ENCODE measurements at regions not wholly inside any gene's neighbourhood (a gene's known extent, or its start where the extent isn't known, plus 50 kb on each side); places are given as distances from the start of the nearest gene placed in this dataset.

DNA sequence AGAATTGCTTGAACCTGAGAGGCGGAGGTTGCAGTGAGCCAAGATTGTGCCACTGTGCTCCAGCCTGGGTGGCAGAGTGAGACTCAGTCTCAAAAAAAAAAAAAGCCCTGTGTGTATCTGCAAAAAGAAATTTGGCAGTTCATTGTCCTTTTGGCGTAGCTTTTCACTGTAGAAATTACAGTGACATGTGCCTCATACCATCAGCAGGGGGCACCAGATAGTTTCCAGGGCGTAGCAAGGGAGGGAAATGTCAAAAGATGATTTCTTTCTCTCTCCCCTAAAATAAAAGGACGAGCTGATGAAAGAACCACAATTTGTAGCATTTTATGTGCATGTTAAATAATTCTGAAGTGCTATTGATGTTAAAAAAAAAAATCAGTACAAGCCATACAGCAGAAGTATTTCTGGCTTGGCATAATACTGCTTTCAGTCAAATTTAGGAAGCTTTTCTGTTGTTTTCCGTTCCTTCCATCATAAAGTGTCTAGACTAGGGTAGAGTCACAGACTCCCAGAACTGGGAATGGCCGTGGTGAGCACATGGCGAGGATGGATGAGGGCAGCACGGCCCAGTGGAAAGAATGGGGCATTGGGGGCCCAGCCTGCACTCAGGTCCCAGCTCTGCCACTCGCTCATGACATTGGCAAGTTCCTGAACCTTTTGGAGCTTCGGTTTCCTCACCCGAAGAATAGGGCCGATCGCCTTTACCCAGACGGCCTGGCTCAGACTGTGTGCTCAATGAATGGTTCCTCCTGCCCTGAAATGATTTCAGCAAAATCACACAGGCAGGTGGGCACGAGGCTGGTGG, 59.8 kb upstream of the RPH3AL start:
- H3K27me3 Mint-ChIP-seq (ENCODE audit: low read depth) = peaks cover 18% of the 10 kb centered on the region
- H3K9me3 Mint-ChIP-seq = peaks cover 5% of the 10 kb centered on the region
- DNase-seq (ENCODE audit: low spot score) = peak; percentile 53
- no peak overlapping the region for H3K27ac Mint-ChIP-seq
- ChIA-PET POLR2A (interaction anchor here (0.7 kb wide), 1 partner anchor 247 kb away, joined by 3 read pairs; no protein-coding TSS in a partner anchor), CTCF (interaction anchor here (0.5 to 2.3 kb wide), 62 partner anchors 8 to 644 kb away, joined by 3 to 68 read pairs (median 5); partner anchors contain the start of genes NXN, RFLNB and TIMM22)
- peak; percentile 56; the same call in 1 of the 2 replicates for TF ChIP-seq CTCF (IDR thresholded peaks at IDR 0.05)
- TF ChIP-seq, protein P1, sequence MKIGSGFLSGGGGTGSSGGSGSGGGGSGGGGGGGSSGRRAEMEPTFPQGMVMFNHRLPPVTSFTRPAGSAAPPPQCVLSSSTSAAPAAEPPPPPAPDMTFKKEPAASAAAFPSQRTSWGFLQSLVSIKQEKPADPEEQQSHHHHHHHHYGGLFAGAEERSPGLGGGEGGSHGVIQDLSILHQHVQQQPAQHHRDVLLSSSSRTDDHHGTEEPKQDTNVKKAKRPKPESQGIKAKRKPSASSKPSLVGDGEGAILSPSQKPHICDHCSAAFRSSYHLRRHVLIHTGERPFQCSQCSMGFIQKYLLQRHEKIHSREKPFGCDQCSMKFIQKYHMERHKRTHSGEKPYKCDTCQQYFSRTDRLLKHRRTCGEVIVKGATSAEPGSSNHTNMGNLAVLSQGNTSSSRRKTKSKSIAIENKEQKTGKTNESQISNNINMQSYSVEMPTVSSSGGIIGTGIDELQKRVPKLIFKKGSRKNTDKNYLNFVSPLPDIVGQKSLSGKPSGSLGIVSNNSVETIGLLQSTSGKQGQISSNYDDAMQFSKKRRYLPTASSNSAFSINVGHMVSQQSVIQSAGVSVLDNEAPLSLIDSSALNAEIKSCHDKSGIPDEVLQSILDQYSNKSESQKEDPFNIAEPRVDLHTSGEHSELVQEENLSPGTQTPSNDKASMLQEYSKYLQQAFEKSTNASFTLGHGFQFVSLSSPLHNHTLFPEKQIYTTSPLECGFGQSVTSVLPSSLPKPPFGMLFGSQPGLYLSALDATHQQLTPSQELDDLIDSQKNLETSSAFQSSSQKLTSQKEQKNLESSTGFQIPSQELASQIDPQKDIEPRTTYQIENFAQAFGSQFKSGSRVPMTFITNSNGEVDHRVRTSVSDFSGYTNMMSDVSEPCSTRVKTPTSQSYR (CRISPR knock-in tag; IDR thresholded peaks at IDR 0.05) = no peak
- TF ChIP-seq, protein P2, sequence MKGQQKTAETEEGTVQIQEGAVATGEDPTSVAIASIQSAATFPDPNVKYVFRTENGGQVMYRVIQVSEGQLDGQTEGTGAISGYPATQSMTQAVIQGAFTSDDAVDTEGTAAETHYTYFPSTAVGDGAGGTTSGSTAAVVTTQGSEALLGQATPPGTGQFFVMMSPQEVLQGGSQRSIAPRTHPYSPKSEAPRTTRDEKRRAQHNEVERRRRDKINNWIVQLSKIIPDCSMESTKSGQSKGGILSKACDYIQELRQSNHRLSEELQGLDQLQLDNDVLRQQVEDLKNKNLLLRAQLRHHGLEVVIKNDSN (CRISPR knock-in tag; IDR thresholded peaks at IDR 0.05) = no peak
- TF ChIP-seq, protein P3, sequence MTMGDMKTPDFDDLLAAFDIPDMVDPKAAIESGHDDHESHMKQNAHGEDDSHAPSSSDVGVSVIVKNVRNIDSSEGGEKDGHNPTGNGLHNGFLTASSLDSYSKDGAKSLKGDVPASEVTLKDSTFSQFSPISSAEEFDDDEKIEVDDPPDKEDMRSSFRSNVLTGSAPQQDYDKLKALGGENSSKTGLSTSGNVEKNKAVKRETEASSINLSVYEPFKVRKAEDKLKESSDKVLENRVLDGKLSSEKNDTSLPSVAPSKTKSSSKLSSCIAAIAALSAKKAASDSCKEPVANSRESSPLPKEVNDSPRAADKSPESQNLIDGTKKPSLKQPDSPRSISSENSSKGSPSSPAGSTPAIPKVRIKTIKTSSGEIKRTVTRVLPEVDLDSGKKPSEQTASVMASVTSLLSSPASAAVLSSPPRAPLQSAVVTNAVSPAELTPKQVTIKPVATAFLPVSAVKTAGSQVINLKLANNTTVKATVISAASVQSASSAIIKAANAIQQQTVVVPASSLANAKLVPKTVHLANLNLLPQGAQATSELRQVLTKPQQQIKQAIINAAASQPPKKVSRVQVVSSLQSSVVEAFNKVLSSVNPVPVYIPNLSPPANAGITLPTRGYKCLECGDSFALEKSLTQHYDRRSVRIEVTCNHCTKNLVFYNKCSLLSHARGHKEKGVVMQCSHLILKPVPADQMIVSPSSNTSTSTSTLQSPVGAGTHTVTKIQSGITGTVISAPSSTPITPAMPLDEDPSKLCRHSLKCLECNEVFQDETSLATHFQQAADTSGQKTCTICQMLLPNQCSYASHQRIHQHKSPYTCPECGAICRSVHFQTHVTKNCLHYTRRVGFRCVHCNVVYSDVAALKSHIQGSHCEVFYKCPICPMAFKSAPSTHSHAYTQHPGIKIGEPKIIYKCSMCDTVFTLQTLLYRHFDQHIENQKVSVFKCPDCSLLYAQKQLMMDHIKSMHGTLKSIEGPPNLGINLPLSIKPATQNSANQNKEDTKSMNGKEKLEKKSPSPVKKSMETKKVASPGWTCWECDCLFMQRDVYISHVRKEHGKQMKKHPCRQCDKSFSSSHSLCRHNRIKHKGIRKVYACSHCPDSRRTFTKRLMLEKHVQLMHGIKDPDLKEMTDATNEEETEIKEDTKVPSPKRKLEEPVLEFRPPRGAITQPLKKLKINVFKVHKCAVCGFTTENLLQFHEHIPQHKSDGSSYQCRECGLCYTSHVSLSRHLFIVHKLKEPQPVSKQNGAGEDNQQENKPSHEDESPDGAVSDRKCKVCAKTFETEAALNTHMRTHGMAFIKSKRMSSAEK (CRISPR knock-in tag; IDR thresholded peaks at IDR 0.05; ENCODE audit: borderline replicate concordance) = no peak
- no peak overlapping the region for H3K4me3 Mint-ChIP-seq
- ATAC-seq = no peak
- 0 out of 2 replicates have a peak, but pooled peaks cover 3% of the 10 kb centered on the region for H3K36me3 Mint-ChIP-seq
- peaks cover 19% of the 10 kb centered on the region for H3K4me1 Mint-ChIP-seq

- Mint-ChIP-seq H3K4me1 (peaks cover 19% of the 10 kb centered on the region), H3K27me3 (ENCODE audit: low read depth) (peaks cover 18% of the 10 kb centered on the region), H3K9me3 (peaks cover 5% of the 10 kb centered on the region), H3K4me3 (peak overlapping the region; percentile 81), H3K36me3 (0 out of 2 replicates have a peak, but pooled peaks cover 3% of the 10 kb centered on the region), H3K27ac (peak overlapping the region; percentile 21; the same call in 1 of the 2 replicates)
- ChIA-PET CTCF (interaction anchor here (0.5 to 2.3 kb wide), 63 partner anchors 9 to 645 kb away, joined by 3 to 68 read pairs (median 5); partner anchors contain the start of genes NXN, RFLNB and TIMM22), POLR2A (interaction anchor here (0.7 to 1.5 kb wide), 2 partner anchors 15 to 246 kb away, joined by 3 to 5 read pairs; no protein-coding TSS in a partner anchor)
- DNase-seq (ENCODE audit: low spot score) (no peak), ATAC-seq (no peak)
- no peak for TF ChIP-seq OVOL2 (CRISPR knock-in tag; IDR thresholded peaks at IDR 0.05; ENCODE audit: borderline replicate concordance)
- no peak for TF ChIP-seq MYBL2 (CRISPR knock-in tag; IDR thresholded peaks at IDR 0.05)
- 0 out of 2 replicates have a peak, but pooled peaks have one; percentile 28 for TF ChIP-seq ZNF121 (CRISPR knock-in tag; IDR thresholded peaks at IDR 0.05)
Measured at GRCh38 chr17:411421-412120, 59.0 kb upstream of the RPH3AL start.
